GM23338 (cell line): ENCODE measurements at regions not wholly inside any gene's neighbourhood (a gene's known extent, or its start where the extent isn't known, plus 50 kb on each side); places are given as distances from the start of the nearest gene placed in this dataset.

Experiments used
- ATAC-seq: fragments of 200-7000 bp; cut with Tn5 transposase; 3 replicates; pipeline ENCODE4 v1.9.1; 2020
- DNase-seq: peaks from one replicate; pipeline ENCODE4 v3.0.0-alpha.2; 2015; ENCODE audit warnings: low spot score
- H2AFZ ChIP-seq: fragments of 200-600 bp; sonication (generic); 2 replicates; pipeline ENCODE4 v1.8.0; 2016; ENCODE audit warnings: antibody characterized with exemption, mild to moderate bottlenecking, moderate library complexity
- H3F3A ChIP-seq: fragments of 200-600 bp; sonication (generic); replicated peaks from 2 replicates; pipeline ENCODE4 v1.8.0; 2017; ENCODE audit warnings: antibody characterized with exemption, mixed run types, low read depth
- H3K27ac ChIP-seq: fragments of 200-600 bp; sonication (generic); 2 replicates; pipeline ENCODE4 v1.6.1; 2016; ENCODE audit warnings: low read depth
- H3K27me3 ChIP-seq: fragments of 200-600 bp; sonication (generic); 2 replicates; pipeline ENCODE4 v1.8.0; 2016; ENCODE audit warnings: mild to moderate bottlenecking, mixed run types, moderate library complexity; ENCODE audit not compliant: insufficient read depth
- H3K36me3 ChIP-seq: fragments of 200-600 bp; sonication (generic); 2 replicates; pipeline ENCODE4 v1.8.0; 2016; ENCODE audit warnings: mild to moderate bottlenecking; ENCODE audit not compliant: insufficient read depth
- H3K4me1 ChIP-seq: fragments of 200-600 bp; sonication (generic); 2 replicates; pipeline ENCODE4 v1.8.0; 2016; ENCODE audit warnings: mild to moderate bottlenecking, moderate library complexity; ENCODE audit not compliant: insufficient read depth
- H3K4me2 ChIP-seq: fragments of 200-600 bp; sonication (generic); 2 replicates; pipeline ENCODE4 v1.7.1; 2017; ENCODE audit warnings: mixed run types
- H3K4me3 ChIP-seq: fragments of 200-600 bp; sonication (generic); 2 replicates; pipeline ENCODE4 v1.6.1; 2016; ENCODE audit warnings: mixed run types
- H3K79me2 ChIP-seq: fragments of 200-600 bp; sonication (generic); replicated peaks from 2 replicates; pipeline ENCODE4 v1.8.0; 2017; ENCODE audit warnings: mild to moderate bottlenecking; ENCODE audit not compliant: insufficient read depth
- H3K9me2 ChIP-seq: fragments of 200-600 bp; sonication (generic); 2 replicates; pipeline ENCODE4 v1.8.0; 2017; ENCODE audit not compliant: insufficient read depth
- H4K20me1 ChIP-seq: fragments of 200-600 bp; sonication (generic); replicated peaks from 2 replicates; pipeline ENCODE4 v1.8.0; 2017; ENCODE audit warnings: mild to moderate bottlenecking; ENCODE audit not compliant: insufficient read depth
- H3K27ac Mint-ChIP-seq: 2 replicates; pipeline ENCODE4 v1.8.0; 2020; ENCODE audit warnings: inconsistent platforms, mild to moderate bottlenecking, moderate library complexity, mixed read lengths
- H3K27me3 Mint-ChIP-seq: 3 replicates; pipeline ENCODE4 v1.8.0; 2022; ENCODE audit warnings: low read depth, mild to moderate bottlenecking, moderate library complexity, mixed read lengths, inconsistent platforms; ENCODE audit not compliant: insufficient read depth, poor library complexity
- H3K36me3 Mint-ChIP-seq: 3 replicates; pipeline ENCODE4 v1.8.0; 2021; ENCODE audit warnings: low read depth, mild to moderate bottlenecking, inconsistent platforms, moderate library complexity, mixed read lengths
- H3K4me1 Mint-ChIP-seq: 3 replicates; pipeline ENCODE4 v1.8.0; 2020; ENCODE audit warnings: mild to moderate bottlenecking, inconsistent platforms, mixed read lengths
- H3K4me3 Mint-ChIP-seq: 3 replicates; pipeline ENCODE4 v1.8.0; 2021; ENCODE audit warnings: moderate library complexity, mild to moderate bottlenecking, inconsistent platforms, mixed read lengths
- H3K9me3 Mint-ChIP-seq: 3 replicates; pipeline ENCODE4 v1.8.0; 2020; ENCODE audit warnings: moderate library complexity, mild to moderate bottlenecking, inconsistent platforms, mixed read lengths
- EZH2 ChIP-seq: fragments of 200-600 bp; sonication (generic); IDR thresholded peaks from one replicate; pipeline ENCODE4 v1.8.0; 2017; ENCODE audit warnings: antibody characterized with exemption, mild to moderate bottlenecking, low read depth; ENCODE audit not compliant: unreplicated experiment
- EZH2phosphoT487 ChIP-seq: fragments of 200-600 bp; sonication (generic); IDR thresholded peaks from one replicate; pipeline ENCODE4 v1.8.1; 2018; ENCODE audit warnings: antibody characterized with exemption; ENCODE audit not compliant: unreplicated experiment
- JUNB ChIP-seq: IDR thresholded peaks from one replicate; pipeline ENCODE4 v1.6.1; 2016; ENCODE audit warnings: antibody characterized with exemption; ENCODE audit not compliant: unreplicated experiment
- NANOG ChIP-seq: IDR thresholded peaks from 2 replicates; pipeline ENCODE4 v1.6.1; 2016; ENCODE audit warnings: antibody characterized with exemption, borderline replicate concordance
- STAT1 ChIP-seq: IDR thresholded peaks from one replicate; pipeline ENCODE4 v1.6.1; 2016; ENCODE audit warnings: antibody characterized with exemption; ENCODE audit not compliant: unreplicated experiment
- ZNF114 ChIP-seq: fragments of 250-450 bp; sonication (Bioruptor Pico); IDR thresholded peaks from 2 replicates; pipeline ENCODE4 v1.5.0; 2020; ENCODE audit warnings: mild to moderate bottlenecking, moderate library complexity
- ZNF331 ChIP-seq: fragments of 250-450 bp; sonication (Bioruptor Pico); IDR thresholded peaks from 2 replicates; pipeline ENCODE4 v1.5.0; 2020; ENCODE audit warnings: low read depth, mild to moderate bottlenecking, moderate library complexity
- TF ChIP-seq, protein P1 (sequence below): IDR thresholded peaks from 2 replicates; pipeline ENCODE4 v1.6.1; 2016; ENCODE audit warnings: antibody characterized with exemption
- TF ChIP-seq, protein P2 (sequence below), 2 experiments: fragments of 200-600 bp in 1 of 2; sonication (generic) in 1 of 2; conservative IDR thresholded peaks; 2 replicates each; pipeline versions ENCODE4 v1.5.1 to v1.6.1; 2016 to 2017; ENCODE audit warnings: antibody characterized with exemption in 2 of 2, low read depth in 2 of 2, mild to moderate bottlenecking in 2 of 2, moderate library complexity in 1 of 2
- TF ChIP-seq, protein P3 (sequence below): fragments of 250-450 bp; sonication (Bioruptor Pico); IDR thresholded peaks from 2 replicates; pipeline ENCODE4 v1.5.0; 2020; ENCODE audit warnings: mild to moderate bottlenecking, moderate library complexity
- TF ChIP-seq, protein P4 (sequence below): IDR thresholded peaks from one replicate; pipeline ENCODE4 v1.6.1; 2018; ENCODE audit warnings: antibody characterized with exemption; ENCODE audit not compliant: unreplicated experiment

DNA sequence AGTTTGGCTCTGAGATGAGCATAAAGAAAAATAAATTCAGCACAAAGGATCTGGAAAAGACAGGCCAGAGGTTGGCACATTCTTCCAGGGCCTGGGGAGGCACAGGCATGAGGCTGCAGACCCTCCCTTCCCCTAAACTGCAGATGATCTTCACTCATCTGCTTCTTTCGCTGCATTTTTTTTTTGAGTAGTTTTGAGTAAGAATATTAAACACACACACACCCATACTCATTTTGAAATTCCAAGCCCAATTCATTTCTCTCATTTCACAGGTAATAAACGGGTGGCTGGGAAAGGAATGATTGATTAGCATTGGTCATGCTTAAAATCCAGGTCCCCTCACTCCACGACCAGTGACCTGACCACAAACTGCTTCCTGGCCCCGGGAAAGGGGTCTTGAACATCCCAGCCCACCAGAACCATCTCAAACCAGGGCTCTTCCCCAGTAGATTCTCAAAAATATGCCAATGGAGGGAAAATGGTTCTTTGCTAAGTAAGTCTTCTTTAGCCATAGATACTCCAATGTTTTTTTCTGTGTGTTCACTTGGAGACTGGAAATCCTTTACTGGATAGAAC is 219.6 kb downstream of the ANAPC1 start (continued):
- TF ChIP-seq, protein P1, sequence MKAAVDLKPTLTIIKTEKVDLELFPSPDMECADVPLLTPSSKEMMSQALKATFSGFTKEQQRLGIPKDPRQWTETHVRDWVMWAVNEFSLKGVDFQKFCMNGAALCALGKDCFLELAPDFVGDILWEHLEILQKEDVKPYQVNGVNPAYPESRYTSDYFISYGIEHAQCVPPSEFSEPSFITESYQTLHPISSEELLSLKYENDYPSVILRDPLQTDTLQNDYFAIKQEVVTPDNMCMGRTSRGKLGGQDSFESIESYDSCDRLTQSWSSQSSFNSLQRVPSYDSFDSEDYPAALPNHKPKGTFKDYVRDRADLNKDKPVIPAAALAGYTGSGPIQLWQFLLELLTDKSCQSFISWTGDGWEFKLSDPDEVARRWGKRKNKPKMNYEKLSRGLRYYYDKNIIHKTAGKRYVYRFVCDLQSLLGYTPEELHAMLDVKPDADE, result no peak
- no peak for TF ChIP-seq ZNF331

DNA sequence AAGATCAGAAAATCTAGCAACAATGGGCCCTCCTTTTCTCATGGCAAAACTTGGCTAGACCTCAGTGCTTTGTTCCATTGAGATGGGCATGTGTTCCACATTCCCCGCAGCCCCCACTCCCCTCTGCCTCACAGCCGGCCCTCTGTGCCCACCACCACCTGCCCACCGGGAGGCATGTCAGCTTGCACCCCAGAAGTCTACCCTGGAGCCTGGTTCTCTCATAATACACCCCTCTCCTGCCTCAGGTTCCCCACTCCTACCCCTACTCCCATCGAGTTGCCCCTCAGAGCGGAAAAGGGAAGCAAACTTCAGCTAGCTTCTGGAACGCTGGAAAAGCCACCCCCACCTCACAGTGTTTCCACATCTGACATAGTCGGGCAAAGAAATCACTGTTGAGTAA is 219.0 kb downstream of the ANAPC1 start:
- Histone ChIP-seq H3K4me2 (no peak overlapping the region), H2AFZ (no peak overlapping the region), H3K27ac (no peak overlapping the region), H4K20me1 (no peaks in the 10 kb centered on the region), H3K79me2 (no peaks in the 10 kb centered on the region), H3K4me3 (no peak overlapping the region), H3K27me3 (no peaks in the 10 kb centered on the region), H3F3A (no peaks in the 10 kb centered on the region), H3K9me2 (peaks cover 17% of the 10 kb centered on the region; the same call in 1 of the 2 replicates), H3K4me1 (no peaks in the 10 kb centered on the region), H3K36me3 (no peaks in the 10 kb centered on the region)
- no peak for ATAC-seq
- H3K27ac Mint-ChIP-seq, result no peak overlapping the region
- peaks cover 18% of the 10 kb centered on the region for H3K36me3 Mint-ChIP-seq
- H3K4me3 Mint-ChIP-seq, result no peak overlapping the region
- DNase-seq, result no peak
- peaks cover 7% of the 10 kb centered on the region for H3K27me3 Mint-ChIP-seq
- peaks cover 4% of the 10 kb centered on the region; the same call in 1 of the 3 replicates for H3K4me1 Mint-ChIP-seq
- TF ChIP-seq, protein P2, sequence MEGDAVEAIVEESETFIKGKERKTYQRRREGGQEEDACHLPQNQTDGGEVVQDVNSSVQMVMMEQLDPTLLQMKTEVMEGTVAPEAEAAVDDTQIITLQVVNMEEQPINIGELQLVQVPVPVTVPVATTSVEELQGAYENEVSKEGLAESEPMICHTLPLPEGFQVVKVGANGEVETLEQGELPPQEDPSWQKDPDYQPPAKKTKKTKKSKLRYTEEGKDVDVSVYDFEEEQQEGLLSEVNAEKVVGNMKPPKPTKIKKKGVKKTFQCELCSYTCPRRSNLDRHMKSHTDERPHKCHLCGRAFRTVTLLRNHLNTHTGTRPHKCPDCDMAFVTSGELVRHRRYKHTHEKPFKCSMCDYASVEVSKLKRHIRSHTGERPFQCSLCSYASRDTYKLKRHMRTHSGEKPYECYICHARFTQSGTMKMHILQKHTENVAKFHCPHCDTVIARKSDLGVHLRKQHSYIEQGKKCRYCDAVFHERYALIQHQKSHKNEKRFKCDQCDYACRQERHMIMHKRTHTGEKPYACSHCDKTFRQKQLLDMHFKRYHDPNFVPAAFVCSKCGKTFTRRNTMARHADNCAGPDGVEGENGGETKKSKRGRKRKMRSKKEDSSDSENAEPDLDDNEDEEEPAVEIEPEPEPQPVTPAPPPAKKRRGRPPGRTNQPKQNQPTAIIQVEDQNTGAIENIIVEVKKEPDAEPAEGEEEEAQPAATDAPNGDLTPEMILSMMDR (conservative IDR thresholded peaks at IDR 0.05; ENCODE audit: low read depth in 2 of 2), result no peak
- TF ChIP-seq NANOG (no peak), JUNB (no peak), ZNF331 (no peak), EZH2 (no peak), STAT1 (no peak), EZH2phosphoT487 (no peak), ZNF114 (CRISPR knock-in tag) (no peak)
- TF ChIP-seq, protein P3, sequence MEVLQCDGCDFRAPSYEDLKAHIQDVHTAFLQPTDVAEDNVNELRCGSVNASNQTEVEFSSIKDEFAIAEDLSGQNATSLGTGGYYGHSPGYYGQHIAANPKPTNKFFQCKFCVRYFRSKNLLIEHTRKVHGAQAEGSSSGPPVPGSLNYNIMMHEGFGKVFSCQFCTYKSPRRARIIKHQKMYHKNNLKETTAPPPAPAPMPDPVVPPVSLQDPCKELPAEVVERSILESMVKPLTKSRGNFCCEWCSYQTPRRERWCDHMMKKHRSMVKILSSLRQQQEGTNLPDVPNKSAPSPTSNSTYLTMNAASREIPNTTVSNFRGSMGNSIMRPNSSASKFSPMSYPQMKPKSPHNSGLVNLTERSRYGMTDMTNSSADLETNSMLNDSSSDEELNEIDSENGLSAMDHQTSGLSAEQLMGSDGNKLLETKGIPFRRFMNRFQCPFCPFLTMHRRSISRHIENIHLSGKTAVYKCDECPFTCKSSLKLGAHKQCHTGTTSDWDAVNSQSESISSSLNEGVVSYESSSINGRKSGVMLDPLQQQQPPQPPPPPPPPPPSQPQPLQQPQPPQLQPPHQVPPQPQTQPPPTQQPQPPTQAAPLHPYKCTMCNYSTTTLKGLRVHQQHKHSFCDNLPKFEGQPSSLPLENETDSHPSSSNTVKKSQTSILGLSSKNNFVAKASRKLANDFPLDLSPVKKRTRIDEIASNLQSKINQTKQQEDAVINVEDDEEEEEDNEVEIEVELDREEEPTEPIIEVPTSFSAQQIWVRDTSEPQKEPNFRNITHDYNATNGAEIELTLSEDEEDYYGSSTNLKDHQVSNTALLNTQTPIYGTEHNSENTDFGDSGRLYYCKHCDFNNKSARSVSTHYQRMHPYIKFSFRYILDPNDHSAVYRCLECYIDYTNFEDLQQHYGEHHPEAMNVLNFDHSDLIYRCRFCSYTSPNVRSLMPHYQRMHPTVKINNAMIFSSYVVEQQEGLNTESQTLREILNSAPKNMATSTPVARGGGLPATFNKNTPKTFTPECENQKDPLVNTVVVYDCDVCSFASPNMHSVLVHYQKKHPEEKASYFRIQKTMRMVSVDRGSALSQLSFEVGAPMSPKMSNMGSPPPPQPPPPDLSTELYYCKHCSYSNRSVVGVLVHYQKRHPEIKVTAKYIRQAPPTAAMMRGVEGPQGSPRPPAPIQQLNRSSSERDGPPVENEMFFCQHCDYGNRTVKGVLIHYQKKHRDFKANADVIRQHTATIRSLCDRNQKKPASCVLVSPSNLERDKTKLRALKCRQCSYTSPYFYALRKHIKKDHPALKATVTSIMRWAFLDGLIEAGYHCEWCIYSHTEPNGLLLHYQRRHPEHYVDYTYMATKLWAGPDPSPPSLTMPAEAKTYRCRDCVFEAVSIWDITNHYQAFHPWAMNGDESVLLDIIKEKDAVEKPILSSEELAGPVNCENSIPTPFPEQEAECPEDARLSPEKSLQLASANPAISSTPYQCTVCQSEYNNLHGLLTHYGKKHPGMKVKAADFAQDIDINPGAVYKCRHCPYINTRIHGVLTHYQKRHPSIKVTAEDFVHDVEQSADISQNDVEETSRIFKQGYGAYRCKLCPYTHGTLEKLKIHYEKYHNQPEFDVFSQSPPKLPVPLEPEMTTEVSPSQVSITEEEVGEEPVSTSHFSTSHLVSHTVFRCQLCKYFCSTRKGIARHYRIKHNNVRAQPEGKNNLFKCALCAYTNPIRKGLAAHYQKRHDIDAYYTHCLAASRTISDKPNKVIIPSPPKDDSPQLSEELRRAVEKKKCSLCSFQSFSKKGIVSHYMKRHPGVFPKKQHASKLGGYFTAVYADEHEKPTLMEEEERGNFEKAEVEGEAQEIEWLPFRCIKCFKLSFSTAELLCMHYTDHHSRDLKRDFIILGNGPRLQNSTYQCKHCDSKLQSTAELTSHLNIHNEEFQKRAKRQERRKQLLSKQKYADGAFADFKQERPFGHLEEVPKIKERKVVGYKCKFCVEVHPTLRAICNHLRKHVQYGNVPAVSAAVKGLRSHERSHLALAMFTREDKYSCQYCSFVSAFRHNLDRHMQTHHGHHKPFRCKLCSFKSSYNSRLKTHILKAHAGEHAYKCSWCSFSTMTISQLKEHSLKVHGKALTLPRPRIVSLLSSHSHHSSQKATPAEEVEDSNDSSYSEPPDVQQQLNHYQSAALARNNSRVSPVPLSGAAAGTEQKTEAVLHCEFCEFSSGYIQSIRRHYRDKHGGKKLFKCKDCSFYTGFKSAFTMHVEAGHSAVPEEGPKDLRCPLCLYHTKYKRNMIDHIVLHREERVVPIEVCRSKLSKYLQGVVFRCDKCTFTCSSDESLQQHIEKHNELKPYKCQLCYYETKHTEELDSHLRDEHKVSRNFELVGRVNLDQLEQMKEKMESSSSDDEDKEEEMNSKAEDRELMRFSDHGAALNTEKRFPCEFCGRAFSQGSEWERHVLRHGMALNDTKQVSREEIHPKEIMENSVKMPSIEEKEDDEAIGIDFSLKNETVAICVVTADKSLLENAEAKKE (CRISPR knock-in tag), result no peak
- TF ChIP-seq, protein P4, sequence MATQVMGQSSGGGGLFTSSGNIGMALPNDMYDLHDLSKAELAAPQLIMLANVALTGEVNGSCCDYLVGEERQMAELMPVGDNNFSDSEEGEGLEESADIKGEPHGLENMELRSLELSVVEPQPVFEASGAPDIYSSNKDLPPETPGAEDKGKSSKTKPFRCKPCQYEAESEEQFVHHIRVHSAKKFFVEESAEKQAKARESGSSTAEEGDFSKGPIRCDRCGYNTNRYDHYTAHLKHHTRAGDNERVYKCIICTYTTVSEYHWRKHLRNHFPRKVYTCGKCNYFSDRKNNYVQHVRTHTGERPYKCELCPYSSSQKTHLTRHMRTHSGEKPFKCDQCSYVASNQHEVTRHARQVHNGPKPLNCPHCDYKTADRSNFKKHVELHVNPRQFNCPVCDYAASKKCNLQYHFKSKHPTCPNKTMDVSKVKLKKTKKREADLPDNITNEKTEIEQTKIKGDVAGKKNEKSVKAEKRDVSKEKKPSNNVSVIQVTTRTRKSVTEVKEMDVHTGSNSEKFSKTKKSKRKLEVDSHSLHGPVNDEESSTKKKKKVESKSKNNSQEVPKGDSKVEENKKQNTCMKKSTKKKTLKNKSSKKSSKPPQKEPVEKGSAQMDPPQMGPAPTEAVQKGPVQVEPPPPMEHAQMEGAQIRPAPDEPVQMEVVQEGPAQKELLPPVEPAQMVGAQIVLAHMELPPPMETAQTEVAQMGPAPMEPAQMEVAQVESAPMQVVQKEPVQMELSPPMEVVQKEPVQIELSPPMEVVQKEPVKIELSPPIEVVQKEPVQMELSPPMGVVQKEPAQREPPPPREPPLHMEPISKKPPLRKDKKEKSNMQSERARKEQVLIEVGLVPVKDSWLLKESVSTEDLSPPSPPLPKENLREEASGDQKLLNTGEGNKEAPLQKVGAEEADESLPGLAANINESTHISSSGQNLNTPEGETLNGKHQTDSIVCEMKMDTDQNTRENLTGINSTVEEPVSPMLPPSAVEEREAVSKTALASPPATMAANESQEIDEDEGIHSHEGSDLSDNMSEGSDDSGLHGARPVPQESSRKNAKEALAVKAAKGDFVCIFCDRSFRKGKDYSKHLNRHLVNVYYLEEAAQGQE, result no peak
- peaks cover 28% of the 10 kb centered on the region for H3K9me3 Mint-ChIP-seq
